Colonic mucosa (tissue), 4 donors: ENCODE measurements at regions not wholly inside any gene's neighbourhood (a gene's known extent, or its start where the extent isn't known, plus 50 kb on each side); places are given as distances from the start of the nearest gene placed in this dataset.
"Not testable (repeated sequence)": the region's sequence is repeated elsewhere in the genome, so short reads cannot be mapped to it uniquely, and the experiment has no call there.

Experiments
- DNase-seq: peaks from one replicate; pipeline ENCODE4 v3.0.0-alpha.2; 2020
- H3K27ac ChIP-seq: fragments of 200-600 bp; one replicate; pipeline ENCODE4 v1.8.0; 2021
- H3K27me3 ChIP-seq: fragments of 200-600 bp; one replicate; pipeline ENCODE4 v1.8.0; 2021
- H3K36me3 ChIP-seq: fragments of 200-600 bp; one replicate; pipeline ENCODE4 v1.8.0; 2021
- H3K4me1 ChIP-seq: fragments of 200-600 bp; one replicate; pipeline ENCODE4 v1.8.0; 2021; ENCODE audit warnings: mild to moderate bottlenecking
- H3K4me3 ChIP-seq: fragments of 200-600 bp; one replicate; pipeline ENCODE4 v1.8.0; 2021
- H3K9ac ChIP-seq, 2 donors: one replicate each; pipeline ENCODE4 v1.7.0; 2013; ENCODE audit warnings: control low read depth in 2 of 2, low read depth in 2 of 2, low read length in 2 of 2
- H3K9me3 ChIP-seq: fragments of 200-600 bp; one replicate; pipeline ENCODE4 v1.8.0; 2021
- CTCF ChIP-seq: fragments of 200-600 bp; IDR thresholded peaks from one replicate; pipeline ENCODE4 v1.8.0; 2022; ENCODE audit warnings: antibody characterized with exemption, mild to moderate bottlenecking
- intact Hi-C: fragments of 100-400 bp; cut with DNase I; formaldehyde crosslinking; loops from one replicate; pipeline ENCODE4 v1.14.1; 2022
- donor health status: healthy.
- donor health status: DM: no; HTN: no; CAD: no.
- donor health status: DM: no; HTN: no; CAD: no.

- H3K4me3 ChIP-seq, result no peak overlapping the region
- intact Hi-C loops, result no loop called here
- H3K4me1 ChIP-seq, result no peaks in the 10 kb centered on the region
- no peak for TF ChIP-seq CTCF
- no peaks in the 10 kb centered on the region for H3K36me3 ChIP-seq
- no peak for DNase-seq
- no peak overlapping the region for H3K27ac ChIP-seq
- no peak overlapping the region for H3K9ac ChIP-seq
- H3K27me3 ChIP-seq, result no peaks in the 10 kb centered on the region
- H3K9me3 ChIP-seq, result no peaks in the 10 kb centered on the region
These were observed 68.5 kb upstream of the NAA35 start for GRCh38 chr9:85872463-85872862.

GRCh38 chr9:85876628-85877027, 64.3 kb upstream of the NAA35 start:
- intact Hi-C loops, result no loop called here
- TF ChIP-seq CTCF, result no peak
- Histone ChIP-seq H3K27ac (no peak overlapping the region), H3K4me3 (no peak overlapping the region), H3K36me3 (no peaks in the 10 kb centered on the region), H3K9me3 (no peaks in the 10 kb centered on the region), H3K9ac (no peak overlapping the region), H3K4me1 (no peaks in the 10 kb centered on the region), H3K27me3 (no peaks in the 10 kb centered on the region)
- no peak for DNase-seq

- H3K36me3 ChIP-seq, H3K4me3 ChIP-seq, H3K4me1 ChIP-seq, intact Hi-C loops, H3K9me3 ChIP-seq, H3K27me3 ChIP-seq, H3K27ac ChIP-seq, H3K9ac ChIP-seq: not testable (repeated sequence)
- DNase-seq, result peak; percentile 18
These were observed 61.9 kb upstream of the NAA35 start for GRCh38 chr9:85878872-85879597.

- H3K27me3 ChIP-seq, H3K27ac ChIP-seq, H3K4me3 ChIP-seq, DNase-seq, H3K36me3 ChIP-seq, intact Hi-C loops, H3K4me1 ChIP-seq, H3K9me3 ChIP-seq, H3K9ac ChIP-seq: not testable (repeated sequence)
These were observed 60.4 kb upstream of the NAA35 start for GRCh38 chr9:85880507-85880906.

- intact Hi-C loops, result no loop called here
- Histone ChIP-seq H3K4me1 (no peaks in the 10 kb centered on the region), H3K9ac (no peak overlapping the region), H3K27me3 (no peaks in the 10 kb centered on the region), H3K4me3 (no peak overlapping the region), H3K9me3 (no peaks in the 10 kb centered on the region), H3K36me3 (no peaks in the 10 kb centered on the region), H3K27ac (no peak overlapping the region)
- no peak for DNase-seq
- no peak for TF ChIP-seq CTCF
These were observed 56.7 kb upstream of the NAA35 start for GRCh38 chr9:85884256-85884655.

- H3K9ac ChIP-seq, result no peak overlapping the region
- H3K4me1 ChIP-seq, result no peaks in the 10 kb centered on the region
- TF ChIP-seq CTCF, result no peak
- no peaks in the 10 kb centered on the region for H3K27me3 ChIP-seq
- H3K9me3 ChIP-seq, result no peaks in the 10 kb centered on the region
- no peak overlapping the region for H3K4me3 ChIP-seq
- intact Hi-C loops, result no loop called here
- H3K36me3 ChIP-seq, result no peaks in the 10 kb centered on the region
- DNase-seq, result no peak
- no peak overlapping the region for H3K27ac ChIP-seq
These were observed 50.0 kb upstream of the NAA35 start for GRCh38 chr9:85890962-85891361.
